GM10266 (cell line): ENCODE measurements at regions not wholly inside any gene's neighbourhood (a gene's known extent, or its start where the extent isn't known, plus 50 kb on each side); places are given as distances from the start of the nearest gene placed in this dataset.

Source experiments
- DNase-seq: peaks from one replicate; pipeline ENCODE4 v3.0.0; 2012; ENCODE audit errors: extremely low spot score
- CTCF ChIP-seq: IDR thresholded peaks from 2 replicates; pipeline ENCODE4 v1.5.1; 2012; ENCODE audit warnings: mild to moderate bottlenecking, low read depth; ENCODE audit not compliant: control insufficient read depth, insufficient read depth; ENCODE audit errors: missing control alignments

GRCh38 chr3:117893638-117894037, 1141.0 kb downstream of the IGSF11 start:
- TF ChIP-seq CTCF: no peak
- DNase-seq: no peak

- DNase-seq: peak; percentile 6
- TF ChIP-seq CTCF: no peak
Observed at GRCh38 chr3:117898722-117899522, 1135.7 kb downstream of the IGSF11 start.

GRCh38 chr3:117903226-117903625, 1131.4 kb downstream of the IGSF11 start:
- no peak for DNase-seq
- no peak for TF ChIP-seq CTCF

GRCh38 chr3:117910820-117911521, 1123.7 kb downstream of the IGSF11 start:
- DNase-seq: no peak
- TF ChIP-seq CTCF: no peak

GRCh38 chr3:117912352-117912751, 1122.3 kb downstream of the IGSF11 start:
- TF ChIP-seq CTCF: no peak
- no peak for DNase-seq

- no peak for TF ChIP-seq CTCF
- no peak for DNase-seq
Observed at GRCh38 chr3:117914540-117915100, 1120.0 kb downstream of the IGSF11 start.

- TF ChIP-seq CTCF: no peak
- no peak for DNase-seq
Observed at GRCh38 chr3:117916839-117917238, 1117.8 kb downstream of the IGSF11 start.
